HG03097 (cell line): ENCODE measurements at regions not wholly inside any gene's neighbourhood (a gene's known extent, or its start where the extent isn't known, plus 50 kb on each side); places are given as distances from the start of the nearest gene placed in this dataset.
"Not testable (repeated sequence)": the region's sequence is repeated elsewhere in the genome, so short reads cannot be mapped to it uniquely, and the experiment has no call there.

Source experiments
- ATAC-seq: cut with Tn5 transposase; IDR thresholded peaks from one replicate; pipeline ENCODE4 v1.9.1; 2021; ENCODE audit not compliant: unreplicated experiment, low FRiP score

- ATAC-seq = no peak
Measured at GRCh38 chr5:12624776-12625560, 720.7 kb upstream of the CTNND2 start.

DNA sequence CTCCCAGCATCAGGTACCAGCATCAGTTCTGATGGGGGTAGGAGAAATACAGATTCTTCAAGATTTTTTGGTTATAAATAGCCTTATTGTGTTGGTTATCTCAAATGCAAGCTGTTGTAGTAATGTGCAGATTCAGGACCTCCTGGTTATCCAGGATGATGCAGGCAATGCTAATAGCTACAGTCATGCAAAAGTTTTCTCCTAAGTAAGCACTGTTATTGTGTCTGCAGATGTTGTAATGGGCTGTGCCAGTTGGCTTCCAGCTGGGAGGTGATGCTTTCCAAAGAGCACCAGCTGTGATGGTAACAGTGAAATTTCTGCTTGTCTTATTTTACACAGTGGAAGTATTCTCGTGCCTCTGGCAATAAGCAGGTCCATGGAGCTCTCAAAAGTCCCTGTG, 719.2 kb upstream of the CTNND2 start:
- ATAC-seq = no peak

GRCh38 chr5:12616093-12616492, 711.8 kb upstream of the CTNND2 start:
- ATAC-seq = no peak

DNA sequence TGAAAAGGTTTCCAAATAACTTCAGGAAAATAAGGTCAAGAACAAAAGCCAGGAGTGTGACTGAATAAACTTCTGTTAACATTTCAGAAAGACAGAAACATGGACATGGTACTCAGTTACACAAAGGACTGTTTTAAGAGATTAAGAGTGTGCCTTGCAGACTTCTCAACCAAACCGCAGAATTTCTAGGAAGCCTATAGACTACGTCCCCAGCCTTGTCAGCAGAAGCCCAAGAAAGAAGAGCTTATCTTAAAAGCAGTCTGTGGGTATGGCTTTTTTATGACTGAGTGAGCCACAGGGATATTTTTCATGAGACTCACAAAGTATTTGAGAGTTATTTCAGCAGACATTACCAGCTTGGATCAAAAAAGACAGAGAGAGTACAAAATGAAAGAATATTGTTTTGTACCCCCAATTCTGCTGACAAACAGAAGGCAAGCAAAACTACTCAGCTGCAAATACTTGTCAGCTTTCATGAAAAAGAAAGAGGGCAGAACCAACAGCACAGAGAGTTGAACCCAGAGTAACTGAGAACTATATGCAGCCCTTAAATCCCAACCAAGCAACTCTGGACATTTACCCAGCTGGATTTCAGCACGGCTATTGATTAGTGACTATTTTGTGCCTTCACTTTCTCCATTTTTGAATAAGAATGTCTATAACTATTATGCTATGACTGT, 711.0 kb upstream of the CTNND2 start:
- no peak for ATAC-seq

DNA sequence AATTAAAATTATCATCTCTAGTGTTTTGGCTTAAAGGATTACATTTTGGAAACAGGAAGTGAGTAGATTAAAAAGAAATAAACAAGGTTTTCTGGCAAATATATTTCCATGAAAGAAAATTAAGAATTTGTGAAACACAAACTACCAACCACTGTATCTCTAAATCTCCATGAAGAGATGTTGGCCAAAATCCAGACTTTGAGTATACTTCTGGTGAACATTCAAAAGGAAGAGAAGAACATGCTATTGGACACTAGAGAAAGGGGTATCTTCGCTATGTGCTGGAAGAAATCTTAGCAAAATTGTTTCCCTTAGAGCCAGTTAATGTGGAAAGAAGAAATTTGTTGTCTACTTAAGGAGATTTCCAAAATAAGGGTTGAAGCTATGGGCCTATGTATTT, 710.4 kb upstream of the CTNND2 start:
- no peak for ATAC-seq

DNA sequence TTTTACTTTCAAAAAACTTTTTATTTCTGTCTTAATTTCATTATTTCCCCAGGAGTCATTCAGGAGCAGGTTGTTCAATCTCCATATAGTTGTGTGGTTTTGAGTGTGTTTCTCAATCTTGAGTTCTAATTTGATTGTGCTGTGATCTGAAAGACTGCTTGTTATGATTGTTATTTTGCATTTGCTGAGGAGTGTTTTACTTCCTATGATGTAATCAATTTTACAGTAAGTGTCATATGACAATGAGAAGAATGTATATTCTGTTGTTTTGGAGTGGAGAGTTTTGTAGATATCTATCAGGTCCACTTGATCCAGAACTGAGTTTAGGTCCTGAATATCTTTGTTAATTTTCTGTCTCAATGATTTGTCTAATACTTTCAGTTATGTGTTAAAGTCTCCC, 706.9 kb upstream of the CTNND2 start:
- ATAC-seq = no peak

GRCh38 chr5:12607817-12608216, 703.6 kb upstream of the CTNND2 start:
- not testable (repeated sequence) for ATAC-seq

GRCh38 chr5:12592228-12592627, 688.0 kb upstream of the CTNND2 start:
- ATAC-seq = no peak

DNA sequence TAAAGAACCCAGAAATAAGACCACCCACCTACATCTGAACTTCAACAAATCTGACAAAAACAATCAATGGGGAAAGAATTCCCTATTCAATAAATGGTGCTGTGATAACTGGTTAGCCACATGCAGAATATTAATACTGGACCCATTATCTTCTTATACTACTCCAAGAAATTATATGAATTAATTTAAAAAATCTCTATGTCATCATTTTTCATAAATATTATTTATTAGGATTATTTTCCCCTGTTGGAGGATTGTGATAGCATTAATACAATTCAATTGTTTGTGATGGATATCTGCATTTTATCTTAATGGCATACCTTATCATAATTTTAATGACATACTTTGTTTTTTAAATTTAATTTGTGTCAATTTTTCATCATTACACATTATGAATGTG, 682.2 kb upstream of the CTNND2 start:
- ATAC-seq = no peak

DNA sequence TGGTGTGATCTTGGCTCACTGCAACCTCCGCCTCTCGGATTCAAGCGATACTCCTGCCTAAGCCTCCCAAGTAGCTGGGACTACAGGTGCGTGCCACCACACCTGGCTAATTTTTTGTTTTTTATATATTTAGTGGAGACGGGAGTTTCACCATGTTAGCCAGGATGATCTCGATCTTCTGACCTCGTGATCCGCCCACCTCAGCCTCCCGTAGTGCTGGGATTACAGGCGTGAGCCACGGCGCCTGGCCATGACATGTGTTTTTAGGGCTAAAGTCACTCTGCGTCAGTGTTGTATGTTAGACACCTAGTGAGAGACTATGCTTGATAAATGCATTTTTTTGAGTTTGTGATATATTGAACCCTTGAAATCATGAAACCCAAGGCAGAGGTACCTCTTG, 674.6 kb upstream of the CTNND2 start:
- ATAC-seq = not testable (repeated sequence)

DNA sequence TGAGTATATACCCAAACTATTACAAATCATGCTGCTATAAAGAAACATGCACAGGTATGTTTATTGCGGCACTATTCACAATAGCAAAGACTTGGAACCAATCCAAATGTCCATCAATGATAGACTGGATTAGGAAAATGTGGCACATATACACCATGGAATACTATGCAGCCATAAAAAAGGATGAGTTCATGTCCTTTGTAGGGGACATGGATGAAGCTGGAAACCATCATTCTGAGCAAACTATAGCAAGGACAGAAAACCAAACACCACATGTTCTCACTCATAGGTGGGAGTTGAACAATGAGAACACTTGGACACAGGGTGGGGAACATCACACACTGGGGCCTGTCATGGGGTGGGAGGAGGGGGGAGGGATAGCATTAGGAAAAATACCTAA, 672.7 kb upstream of the CTNND2 start:
- not testable (repeated sequence) for ATAC-seq

DNA sequence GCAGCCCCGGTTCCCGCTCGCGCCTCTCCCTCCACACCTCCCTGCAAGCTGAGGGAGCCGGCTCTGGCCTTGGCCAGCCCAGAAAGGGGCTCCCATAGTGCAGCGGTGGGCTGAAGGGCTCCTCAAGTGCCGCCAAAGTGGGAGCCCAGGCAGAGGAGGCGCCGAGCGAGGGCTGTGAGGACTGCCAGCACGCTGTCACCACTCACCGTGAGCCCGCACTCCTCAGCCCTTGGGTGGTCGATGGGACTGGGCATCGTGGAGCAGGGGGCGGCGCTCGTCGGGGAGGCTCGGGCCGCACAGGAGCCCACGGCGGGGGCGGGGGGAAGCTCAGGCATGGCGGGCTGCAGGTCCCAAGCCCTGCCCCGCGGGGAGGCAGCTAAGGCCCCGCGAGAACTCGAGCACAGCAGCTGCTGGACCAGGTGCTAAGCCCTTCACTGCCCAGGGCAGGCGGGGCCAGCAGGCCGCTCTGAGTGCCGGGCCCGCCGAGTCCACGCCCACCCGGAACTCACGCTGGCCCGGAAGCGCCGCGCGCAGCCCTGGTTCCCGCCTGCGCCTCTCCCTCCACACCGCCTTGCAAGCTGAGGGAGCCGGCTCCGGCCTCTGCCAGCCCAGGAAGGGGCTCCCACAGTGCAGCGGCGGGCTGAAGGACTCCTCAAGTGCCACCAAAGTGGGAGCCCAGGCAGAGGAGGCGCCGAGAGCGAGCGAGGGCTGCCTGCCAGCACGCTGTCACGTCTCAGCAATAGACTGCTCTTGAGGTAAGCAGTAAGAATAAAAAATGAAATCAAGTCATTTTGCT, 670.2 kb upstream of the CTNND2 start:
- not testable (repeated sequence) for ATAC-seq

DNA sequence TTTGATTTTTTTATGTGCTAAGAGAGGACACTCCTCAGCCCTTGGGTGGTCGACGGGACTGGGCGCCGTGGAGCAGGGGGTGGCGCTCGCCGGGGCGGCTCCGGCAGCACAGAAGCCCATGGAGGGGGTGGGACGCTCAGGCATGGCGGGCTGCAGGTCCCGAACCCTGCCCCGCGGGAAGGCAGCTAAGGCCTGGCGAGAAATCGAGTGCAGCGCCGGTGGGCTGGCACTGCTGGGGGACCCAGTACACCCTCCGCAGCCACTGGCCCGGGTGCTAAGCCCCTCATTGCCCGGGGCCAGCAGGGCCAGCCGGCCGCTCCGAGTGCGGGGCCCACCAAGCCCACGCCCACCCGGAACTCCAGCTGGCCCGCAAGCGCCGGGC, 669.7 kb upstream of the CTNND2 start:
- not testable (repeated sequence) for ATAC-seq

GRCh38 chr5:12570688-12571087, 666.4 kb upstream of the CTNND2 start:
- ATAC-seq = no peak

DNA sequence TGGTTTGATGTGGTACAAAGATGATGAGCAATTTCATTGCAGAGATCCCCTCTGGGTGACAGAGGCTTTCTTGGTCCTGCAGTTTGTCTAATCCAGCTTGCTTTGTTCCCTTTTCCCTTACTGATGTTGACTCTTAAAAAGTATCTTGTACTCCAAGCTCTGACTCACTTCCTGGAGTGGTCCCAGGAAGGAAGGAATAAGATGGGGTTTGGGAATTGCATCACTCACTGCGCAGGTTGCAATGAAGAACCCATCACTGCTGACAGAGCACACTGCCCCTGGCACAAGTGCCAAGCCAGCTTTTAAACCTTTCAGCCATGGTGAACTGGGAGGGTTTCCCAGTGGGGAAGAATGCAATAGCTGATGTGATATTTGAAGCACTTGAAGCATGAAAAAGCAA, 662.2 kb upstream of the CTNND2 start:
- ATAC-seq = no peak

DNA sequence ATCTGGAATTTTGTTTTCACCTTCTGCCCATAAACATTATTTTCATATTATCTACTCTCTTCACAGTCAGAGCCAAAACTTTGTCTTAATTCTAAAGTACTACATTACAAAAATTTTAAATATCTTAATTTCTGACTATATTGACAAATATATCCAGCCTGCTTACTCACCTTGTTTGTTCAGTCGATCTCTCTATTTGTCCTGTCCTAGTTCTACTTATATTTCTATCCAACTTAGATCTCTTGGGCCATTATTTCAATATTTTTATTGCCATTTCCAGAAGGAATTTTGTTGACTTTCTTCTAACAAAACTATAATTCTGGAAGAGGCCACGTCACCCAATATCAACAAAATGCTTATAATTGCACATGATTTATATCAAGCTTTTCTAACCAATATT, 652.8 kb upstream of the CTNND2 start:
- no peak for ATAC-seq

DNA sequence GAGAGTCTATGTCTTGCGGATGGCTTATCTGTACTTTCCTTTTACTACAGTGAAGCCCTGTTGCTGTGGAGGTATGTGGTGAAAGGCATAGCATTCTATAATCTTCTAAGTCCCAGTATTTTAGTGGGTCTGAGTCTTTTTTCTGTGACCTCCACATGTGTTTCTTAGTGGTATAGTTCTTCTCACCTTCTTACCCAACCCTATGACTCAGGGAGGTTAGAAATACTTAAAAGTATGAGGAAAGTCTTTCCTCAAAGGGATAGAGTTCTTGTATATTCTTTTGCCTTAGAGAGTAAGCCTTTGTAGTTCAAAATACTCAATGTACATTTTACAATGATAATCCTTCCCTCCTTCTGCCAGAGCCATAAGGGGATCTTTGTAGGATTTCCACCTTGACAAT, 621.9 kb upstream of the CTNND2 start:
- no peak for ATAC-seq

- no peak for ATAC-seq
Measured at GRCh38 chr5:12522116-12522515, 617.9 kb upstream of the CTNND2 start.

DNA sequence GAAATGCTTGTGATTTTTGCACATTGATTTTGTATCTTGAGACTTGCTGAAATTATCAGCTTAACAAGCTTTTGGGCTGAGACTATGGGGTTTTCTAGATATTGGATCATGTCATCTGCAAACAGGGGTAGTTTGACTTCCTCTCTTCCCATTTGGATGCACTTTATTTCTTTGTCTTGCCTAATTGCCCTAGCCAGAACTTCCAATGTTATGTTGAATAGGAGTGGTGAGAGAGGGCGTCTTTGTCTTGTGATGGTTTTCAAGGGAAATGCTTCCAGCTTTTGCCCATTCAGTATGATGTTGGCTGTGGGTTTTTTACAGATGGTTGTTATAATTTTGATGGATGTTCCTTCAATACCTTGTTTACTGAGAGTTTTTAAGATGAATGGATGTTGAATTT, 600.7 kb upstream of the CTNND2 start:
- not testable (repeated sequence) for ATAC-seq

GRCh38 chr5:12488161-12488560, 583.9 kb upstream of the CTNND2 start:
- no peak for ATAC-seq

DNA sequence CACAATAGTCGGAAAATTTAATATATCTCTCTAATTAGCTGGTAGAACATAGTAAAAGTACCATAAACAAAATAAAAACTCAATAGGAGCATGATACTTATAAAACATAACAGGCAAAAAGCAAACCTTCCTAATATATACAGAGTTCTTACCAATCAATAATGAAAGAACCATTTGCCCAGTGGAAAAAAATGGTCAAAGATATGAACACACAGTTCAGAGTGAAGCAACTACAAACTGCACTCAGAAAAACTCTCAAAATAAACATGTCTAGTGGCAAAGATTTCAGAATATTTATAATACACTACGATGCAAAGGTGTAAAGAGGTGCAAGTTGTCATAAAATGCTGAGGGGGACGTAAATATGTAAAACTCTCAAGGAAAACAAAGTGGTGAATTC, 576.2 kb upstream of the CTNND2 start:
- ATAC-seq = no peak
